Stimulated activated CD4-positive, alpha-beta T cell treated with anti-CD3 and anti-CD28 coated beads, Interleukin-2, amount 100 ng/mL, for 4 hours (primary cell): ENCODE measurements at regions not wholly inside any gene's neighbourhood (a gene's known extent, or its start where the extent isn't known, plus 50 kb on each side); places are given as distances from the start of the nearest gene placed in this dataset.

Experiments
- DNase-seq: peaks from one replicate; pipeline ENCODE4 v3.0.0-alpha.2; 2020; ENCODE audit warnings: low read depth

DNA sequence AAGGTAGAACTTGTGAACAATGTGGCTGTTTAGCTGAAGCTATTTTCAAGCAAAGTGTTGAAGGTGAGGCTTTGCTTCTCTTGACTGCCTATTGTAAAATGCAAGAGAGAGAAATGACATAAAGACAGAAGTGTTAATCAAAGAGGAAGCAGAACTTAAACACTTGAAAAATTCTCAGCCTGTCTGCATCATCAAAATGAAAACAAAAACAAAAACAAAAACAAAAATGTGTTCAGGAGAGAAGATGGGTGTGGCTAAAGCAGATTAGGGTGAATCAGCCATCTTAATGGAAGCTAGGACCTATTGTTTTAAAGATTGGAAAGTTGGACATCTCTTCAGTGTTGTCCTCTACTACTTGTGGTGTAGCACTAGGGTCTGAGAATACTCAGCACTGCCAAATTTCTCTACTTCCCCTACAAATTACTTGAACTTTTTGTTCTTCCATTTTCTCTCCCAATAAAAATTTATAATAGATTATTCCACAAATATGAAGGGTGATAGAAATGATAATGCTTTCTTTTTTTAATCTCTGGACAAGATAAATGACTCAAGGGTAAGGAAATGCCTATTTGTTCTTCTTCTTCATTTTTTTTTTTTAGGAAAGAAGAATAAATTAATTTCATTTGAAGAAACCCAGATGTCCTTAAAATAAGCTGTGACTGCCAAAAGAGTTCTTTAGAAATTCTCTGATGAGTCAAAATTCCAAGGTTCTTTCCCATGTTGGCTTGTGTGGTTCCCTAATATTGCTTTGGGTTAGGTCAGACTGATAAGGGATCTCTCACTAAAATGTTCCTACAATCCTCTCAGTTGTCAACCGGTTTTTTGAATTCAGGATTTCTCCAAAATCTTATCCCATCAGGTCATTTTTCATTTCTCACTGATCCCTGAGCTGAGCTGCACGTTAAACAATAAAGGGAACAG is 571.2 kb upstream of the ZEB2 start:
- no peak for DNase-seq

DNA sequence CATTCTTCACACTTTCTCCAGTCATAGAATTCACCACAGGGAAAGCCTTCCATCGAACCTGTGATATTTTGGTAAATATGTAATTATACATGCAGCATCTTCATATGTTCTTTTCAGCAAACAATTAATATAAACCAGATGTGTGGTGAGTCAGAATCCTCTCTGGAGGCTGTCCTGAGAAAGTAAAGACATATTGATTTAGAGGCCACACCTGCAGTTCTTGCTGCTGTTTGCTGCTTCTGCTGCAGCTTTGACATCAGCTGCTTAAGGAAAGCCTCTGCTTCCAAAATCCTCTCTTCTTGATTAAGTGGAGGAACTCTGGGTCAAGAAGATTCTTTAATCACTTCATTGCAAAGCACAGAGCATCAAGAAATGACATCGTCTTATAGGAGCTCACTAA is 568.8 kb upstream of the ZEB2 start:
- DNase-seq: no peak

DNA sequence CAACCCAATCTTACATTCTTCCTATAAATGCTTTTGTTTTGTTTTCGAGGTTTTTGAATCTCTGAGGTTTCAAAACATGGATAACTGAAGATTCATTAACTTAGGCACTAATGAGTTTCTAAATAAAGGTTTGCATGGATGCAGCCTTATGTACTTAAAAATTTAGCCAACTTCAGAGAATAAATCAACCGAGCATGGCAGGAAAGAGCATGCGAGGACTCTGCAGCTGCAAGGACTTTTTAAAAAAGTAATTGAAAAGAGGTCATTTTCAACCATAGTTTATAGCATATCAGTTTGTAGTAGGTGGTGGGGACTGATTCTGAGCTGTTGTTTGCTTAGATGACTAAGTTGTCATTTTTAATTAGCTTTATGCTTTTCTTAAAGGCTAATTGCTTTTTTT is 567.0 kb upstream of the ZEB2 start:
- DNase-seq: no peak

GRCh38 chr2:145085612-145086011 is 565.7 kb upstream of the ZEB2 start:
- no peak for DNase-seq

- no peak for DNase-seq
These were observed 560.5 kb upstream of the ZEB2 start for GRCh38 chr2:145080426-145080825.

GRCh38 chr2:145079641-145080040 is 559.7 kb upstream of the ZEB2 start:
- no peak for DNase-seq

DNA sequence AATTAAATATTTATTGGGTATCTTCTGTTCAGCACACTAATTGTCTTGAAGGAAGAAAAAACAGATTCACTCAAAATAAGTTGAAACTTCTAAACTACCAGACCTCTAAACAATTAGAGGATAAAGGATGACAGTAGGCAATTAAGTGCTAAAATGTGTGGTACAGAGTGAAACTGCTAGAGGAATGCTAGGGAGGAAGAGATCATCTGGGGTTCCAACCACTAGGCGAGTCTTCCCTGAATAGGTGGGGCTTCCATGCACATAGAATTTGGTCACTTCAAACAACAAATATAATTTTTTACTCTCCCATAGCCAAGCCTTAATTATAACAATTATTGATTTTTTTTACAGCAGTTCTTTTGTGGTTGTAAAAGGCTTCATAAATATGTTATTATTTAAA is 559.0 kb upstream of the ZEB2 start:
- no peak for DNase-seq

- no peak for DNase-seq
These were observed 556.2 kb upstream of the ZEB2 start for GRCh38 chr2:145076085-145076484.

DNA sequence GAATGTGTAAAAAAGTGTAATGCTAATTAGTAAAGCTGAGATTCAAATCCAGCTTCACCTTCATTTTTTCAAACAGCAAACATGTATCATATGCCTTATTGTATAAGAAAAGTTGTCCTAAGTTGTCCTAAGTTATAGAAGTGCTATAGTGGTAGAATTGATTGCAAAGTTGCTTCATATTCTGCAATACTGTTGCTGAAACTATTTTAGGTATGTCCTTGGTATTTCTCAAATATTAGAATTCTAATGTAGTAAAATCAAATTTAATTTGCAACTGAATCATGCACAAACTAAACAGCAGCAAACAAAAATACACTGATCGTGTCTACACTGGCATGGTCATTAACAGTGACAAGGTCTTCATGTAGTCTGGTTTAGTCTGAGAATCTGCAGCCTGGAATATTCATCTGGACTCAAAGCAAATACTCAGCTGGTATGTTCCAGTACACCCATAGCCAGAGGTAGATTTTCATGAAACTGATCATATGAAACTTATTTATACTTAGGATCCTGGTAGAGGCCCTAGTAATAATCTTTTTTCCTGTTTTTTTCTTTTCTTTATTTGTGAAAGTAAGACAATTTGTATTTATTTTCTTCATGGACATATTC is 555.6 kb upstream of the ZEB2 start:
- DNase-seq: no peak

GRCh38 chr2:145070703-145071102 is 550.8 kb upstream of the ZEB2 start:
- DNase-seq: no peak

DNA sequence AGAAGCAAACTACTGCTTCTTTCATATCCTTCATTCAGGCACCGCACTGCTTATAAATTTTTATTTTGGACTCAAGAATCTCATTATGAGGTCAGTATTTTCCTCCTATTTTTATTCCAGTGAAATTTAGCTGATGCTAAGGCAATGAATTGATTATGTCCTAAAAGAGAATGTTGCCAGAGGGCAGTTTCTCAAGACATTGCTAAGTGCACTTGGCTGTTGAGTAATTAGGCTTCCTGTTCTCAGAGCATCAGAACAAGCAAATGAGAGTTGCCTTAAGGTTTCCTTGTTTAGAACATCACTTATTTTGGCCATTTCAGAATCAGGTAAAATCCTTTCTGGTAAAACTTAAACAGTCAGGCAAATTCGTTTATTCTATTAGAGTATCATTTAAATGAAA is 548.6 kb upstream of the ZEB2 start:
- DNase-seq: no peak

DNA sequence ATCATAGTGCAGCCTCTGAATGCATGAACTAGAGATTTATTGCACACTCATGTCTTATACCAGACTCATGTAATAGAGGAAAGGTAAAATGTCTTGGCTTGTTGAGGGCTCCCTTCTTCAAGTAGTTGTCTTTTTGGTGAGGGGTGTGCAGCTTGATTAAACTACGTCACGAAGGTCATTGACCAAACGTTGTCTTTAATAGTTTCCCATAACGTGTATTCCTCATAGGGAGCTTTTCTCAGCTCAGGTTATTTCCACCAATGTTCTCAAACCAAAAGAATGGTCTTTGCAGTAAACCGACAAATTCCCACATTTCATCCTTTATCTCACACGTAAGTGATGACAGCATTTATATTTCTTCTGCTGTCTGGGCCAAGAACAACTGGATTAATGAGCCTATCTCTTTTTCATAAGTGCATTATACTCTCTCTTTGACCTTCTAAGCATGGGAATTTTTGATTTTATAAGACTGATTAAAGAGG is 547.7 kb upstream of the ZEB2 start:
- no peak for DNase-seq

- no peak for DNase-seq
These were observed 547.1 kb upstream of the ZEB2 start for GRCh38 chr2:145066856-145067548.

- DNase-seq: no peak
These were observed 546.3 kb upstream of the ZEB2 start for GRCh38 chr2:145066151-145066661.

GRCh38 chr2:145065342-145065741 is 545.4 kb upstream of the ZEB2 start:
- DNase-seq: no peak

DNA sequence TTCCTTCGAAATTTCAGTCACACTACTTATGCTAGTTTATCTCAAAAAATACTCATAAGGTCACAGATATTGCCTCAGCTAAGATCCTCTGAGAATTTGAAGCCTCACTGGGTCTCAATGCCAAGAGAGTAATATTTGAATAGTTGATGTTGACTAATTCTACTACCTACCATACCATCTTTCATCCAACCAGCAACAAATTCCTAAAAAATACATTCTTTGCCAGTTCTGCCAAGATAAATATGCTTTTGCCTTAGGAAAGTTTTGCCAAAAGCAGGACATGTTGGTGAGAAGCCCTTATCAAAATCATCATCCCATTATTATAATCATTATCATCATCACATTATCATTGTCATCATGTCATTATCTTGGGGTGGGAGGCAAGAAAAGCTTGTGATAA is 544.6 kb upstream of the ZEB2 start:
- no peak for DNase-seq

GRCh38 chr2:145060876-145061275 is 541.0 kb upstream of the ZEB2 start:
- DNase-seq: no peak

DNA sequence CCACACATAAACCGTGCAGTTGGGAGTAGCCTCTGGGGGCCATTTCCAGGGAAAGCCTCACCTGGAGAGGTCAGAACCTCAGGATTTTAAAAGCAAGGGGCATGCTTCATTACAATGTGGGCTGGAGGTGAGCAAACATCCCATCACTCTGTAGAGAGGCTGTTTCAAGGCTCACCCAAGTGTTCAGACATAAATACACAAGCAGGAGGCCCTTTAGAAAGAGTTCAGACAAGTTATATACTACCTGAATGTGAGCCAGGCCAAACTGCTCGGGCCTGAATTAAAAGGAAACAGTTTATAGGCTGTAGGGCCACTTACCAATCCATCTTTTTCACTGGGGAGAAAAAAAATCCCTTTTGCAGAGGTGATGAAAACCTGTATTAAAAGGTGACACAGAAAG is 540.0 kb upstream of the ZEB2 start:
- DNase-seq: no peak

DNA sequence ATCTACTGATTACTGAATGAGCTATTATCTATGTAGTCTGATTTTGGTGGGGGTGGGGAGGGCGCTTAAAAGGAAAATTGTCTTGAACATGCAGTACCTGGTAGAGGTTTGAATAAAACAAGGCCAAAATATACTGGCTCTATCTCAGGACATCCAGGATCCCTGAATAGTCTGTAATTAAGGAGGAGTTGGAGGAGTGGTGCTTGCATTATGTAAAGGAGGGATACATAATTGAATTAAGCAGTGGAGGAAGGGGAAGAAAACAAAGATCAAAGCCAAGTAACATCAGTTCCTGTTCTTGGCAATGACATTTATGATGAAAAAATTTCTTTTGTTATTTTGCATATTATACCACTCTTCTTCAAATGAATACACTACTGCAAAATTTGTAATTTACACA is 539.4 kb upstream of the ZEB2 start:
- no peak for DNase-seq

GRCh38 chr2:145058457-145058856 is 538.5 kb upstream of the ZEB2 start:
- no peak for DNase-seq

- no peak for DNase-seq
These were observed 535.7 kb upstream of the ZEB2 start for GRCh38 chr2:145055651-145056050.

DNA sequence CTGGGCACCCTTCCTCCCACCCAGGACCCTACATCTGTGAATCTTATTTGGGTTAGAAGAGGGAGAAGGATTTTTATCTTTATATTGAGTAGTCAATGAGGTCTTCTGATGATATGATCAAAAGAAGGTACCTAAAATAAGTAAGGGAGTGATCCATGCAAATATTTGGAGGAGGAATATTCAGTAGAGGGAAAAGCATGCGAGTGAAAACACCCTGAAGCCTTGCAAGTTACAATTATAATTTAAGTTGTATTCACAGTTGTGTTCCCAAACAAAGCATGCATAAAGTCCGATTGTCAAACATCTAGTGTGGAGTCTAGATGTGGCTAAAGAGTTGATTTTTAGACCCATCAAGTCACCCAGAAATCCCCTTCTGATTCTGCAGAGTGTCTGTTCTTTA is 530.2 kb upstream of the ZEB2 start:
- no peak for DNase-seq

GRCh38 chr2:145049475-145049874 is 529.6 kb upstream of the ZEB2 start:
- DNase-seq: no peak
